Panc1 (cell line): ENCODE measurements at regions not wholly inside any gene's neighbourhood (a gene's known extent, or its start where the extent isn't known, plus 50 kb on each side); places are given as distances from the start of the nearest gene placed in this dataset.

Source experiments
- ATAC-seq: fragments of 200-7000 bp; cut with Tn5 transposase; 2 replicates; pipeline ENCODE4 v1.9.1; 2020; ENCODE audit warnings: mild to moderate bottlenecking, moderate library complexity
- BruUV-seq: library from RNA; stranded (reverse); fragments of 400-500 nt; replicated peaks from 2 replicates; lab custom pipeline; 2021; lab: Mats Ljungman, UMichigan
- CTCF ChIA-PET: fragments of 300-600 bp; sonication (Branson Sonifier 250); formaldehyde crosslinking; loops from one replicate; lab custom pipeline; 2022; ENCODE audit warnings: antibody characterized with exemption; lab: Charles Lee
- POLR2A ChIA-PET: fragments of 300-600 bp; sonication (Branson Sonifier 250); formaldehyde crosslinking; loops from one replicate; lab custom pipeline; 2022; ENCODE audit warnings: antibody characterized with exemption; lab: Charles Lee
- DNase-seq: peaks from one replicate; pipeline ENCODE4 v3.0.0-alpha.2; 2010; ENCODE audit warnings: low read depth, low spot score
- H3K27ac ChIP-seq: 2 replicates; pipeline ENCODE4 v1.5.1; 2011; ENCODE audit warnings: mild to moderate bottlenecking, low read length, inconsistent platforms
- H3K27me3 ChIP-seq: fragments of 200-500 bp; sonication (Bioruptor generic); 2 replicates; pipeline ENCODE4 v1.6.0; 2014; ENCODE audit warnings: low read length, inconsistent platforms; ENCODE audit not compliant: control insufficient read depth, insufficient read depth
- H3K36me3 ChIP-seq: fragments of 200-500 bp; sonication (Bioruptor generic); 2 replicates; pipeline ENCODE4 v1.5.1; 2014; ENCODE audit warnings: inconsistent platforms, mild to moderate bottlenecking, low read length, moderate library complexity; ENCODE audit not compliant: control insufficient read depth, insufficient read depth
- H3K4me1 ChIP-seq: 2 replicates; pipeline ENCODE4 v1.5.1; 2011; ENCODE audit warnings: inconsistent platforms, mild to moderate bottlenecking, low read length, moderate library complexity; ENCODE audit not compliant: control insufficient read depth, insufficient read depth
- H3K4me3 ChIP-seq, 2 experiments: 2 replicates each; pipeline ENCODE4 v1.5.1; 2011 to 2012; ENCODE audit warnings: low read depth in 2 of 2, low read length in 2 of 2, mild to moderate bottlenecking in 2 of 2, inconsistent platforms in 1 of 2, moderate library complexity in 1 of 2
- H3K9me3 ChIP-seq: fragments of 200-500 bp; sonication (Bioruptor generic); 2 replicates; pipeline ENCODE4 v1.5.1; 2014; ENCODE audit warnings: low read depth, mild to moderate bottlenecking, inconsistent platforms, low read length, moderate library complexity; ENCODE audit not compliant: control insufficient read depth, insufficient read depth
- POLR2AphosphoS5 ChIP-seq: IDR thresholded peaks from 2 replicates; pipeline ENCODE4 v1.6.1; 2012; ENCODE audit warnings: mild to moderate bottlenecking, low read depth, low read length, moderate library complexity
- SIN3A ChIP-seq: IDR thresholded peaks from 2 replicates; pipeline ENCODE4 v1.6.1; 2012; ENCODE audit warnings: low read depth, mild to moderate bottlenecking, low read length, moderate library complexity, borderline replicate concordance; ENCODE audit not compliant: insufficient read depth
- TCF7L2 ChIP-seq: IDR thresholded peaks from 2 replicates; pipeline ENCODE4 v1.6.1; 2011; ENCODE audit warnings: mild to moderate bottlenecking, low read depth, low read length, inconsistent platforms
- in situ Hi-C: cut with HindIII; loops from 2 replicates; pipeline ENCODE4 v1.10.0; 2016; ENCODE audit warnings: low sequenced_read_pairs, low pct_unique_long_range_greater_than_20kb
- intact Hi-C: fragments of 100-400 bp; cut with micrococcal nuclease; formaldehyde crosslinking; loops from one replicate; pipeline ENCODE4 v1.10.0; 2022; ENCODE audit not compliant: unreplicated experiment
- TF ChIP-seq, protein P1 (sequence below): fragments of 450-650 bp; IDR thresholded peaks from 2 replicates; pipeline ENCODE4 v1.5.1; 2017; ENCODE audit warnings: mild to moderate bottlenecking
- TF ChIP-seq, protein P2 (sequence below), 2 experiments: IDR thresholded peaks; 2 replicates each; pipeline ENCODE4 v1.6.1; 2011 to 2012; ENCODE audit warnings: low read depth in 2 of 2, control low read depth in 1 of 2, low read length in 1 of 2, mild to moderate bottlenecking in 1 of 2, moderate library complexity in 1 of 2; ENCODE audit not compliant: insufficient read depth in 1 of 2

DNA sequence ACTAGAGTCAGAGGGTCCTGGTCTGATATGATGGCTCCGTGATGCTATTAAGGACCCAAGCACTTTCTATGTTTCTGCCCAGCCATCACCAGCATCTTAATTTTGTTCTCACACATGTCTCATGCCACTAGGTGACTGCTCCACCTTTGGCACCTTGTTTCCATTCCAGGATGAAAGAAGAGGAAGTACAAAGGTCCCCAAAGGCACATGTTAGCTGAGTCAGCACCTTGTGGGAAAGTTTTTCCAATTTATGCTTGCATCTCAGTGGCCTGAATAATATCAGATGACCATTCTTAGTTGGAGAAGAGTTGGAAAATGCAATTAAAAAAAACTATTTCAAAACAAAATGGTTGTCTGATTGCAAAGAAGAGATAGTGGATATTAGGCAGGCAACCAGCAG lies 341.0 kb upstream of the NPSR1 start:
- in situ Hi-C loops, result no loop called here
- BruUV-seq, result no TSS peak
- ChIA-PET POLR2A (no interaction called here), CTCF (interaction anchor here (0.8 kb wide), 1 partner anchor 8 kb away, joined by 3 read pairs; no protein-coding TSS in a partner anchor)
- H3K9me3 ChIP-seq, result no peaks in the 10 kb centered on the region
- no peaks in the 10 kb centered on the region for H3K36me3 ChIP-seq
- TF ChIP-seq SIN3A (no peak), TCF7L2 (no peak), POLR2AphosphoS5 (no peak)
- TF ChIP-seq, protein P1, sequence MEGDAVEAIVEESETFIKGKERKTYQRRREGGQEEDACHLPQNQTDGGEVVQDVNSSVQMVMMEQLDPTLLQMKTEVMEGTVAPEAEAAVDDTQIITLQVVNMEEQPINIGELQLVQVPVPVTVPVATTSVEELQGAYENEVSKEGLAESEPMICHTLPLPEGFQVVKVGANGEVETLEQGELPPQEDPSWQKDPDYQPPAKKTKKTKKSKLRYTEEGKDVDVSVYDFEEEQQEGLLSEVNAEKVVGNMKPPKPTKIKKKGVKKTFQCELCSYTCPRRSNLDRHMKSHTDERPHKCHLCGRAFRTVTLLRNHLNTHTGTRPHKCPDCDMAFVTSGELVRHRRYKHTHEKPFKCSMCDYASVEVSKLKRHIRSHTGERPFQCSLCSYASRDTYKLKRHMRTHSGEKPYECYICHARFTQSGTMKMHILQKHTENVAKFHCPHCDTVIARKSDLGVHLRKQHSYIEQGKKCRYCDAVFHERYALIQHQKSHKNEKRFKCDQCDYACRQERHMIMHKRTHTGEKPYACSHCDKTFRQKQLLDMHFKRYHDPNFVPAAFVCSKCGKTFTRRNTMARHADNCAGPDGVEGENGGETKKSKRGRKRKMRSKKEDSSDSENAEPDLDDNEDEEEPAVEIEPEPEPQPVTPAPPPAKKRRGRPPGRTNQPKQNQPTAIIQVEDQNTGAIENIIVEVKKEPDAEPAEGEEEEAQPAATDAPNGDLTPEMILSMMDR, result no peak
- TF ChIP-seq, protein P2, sequence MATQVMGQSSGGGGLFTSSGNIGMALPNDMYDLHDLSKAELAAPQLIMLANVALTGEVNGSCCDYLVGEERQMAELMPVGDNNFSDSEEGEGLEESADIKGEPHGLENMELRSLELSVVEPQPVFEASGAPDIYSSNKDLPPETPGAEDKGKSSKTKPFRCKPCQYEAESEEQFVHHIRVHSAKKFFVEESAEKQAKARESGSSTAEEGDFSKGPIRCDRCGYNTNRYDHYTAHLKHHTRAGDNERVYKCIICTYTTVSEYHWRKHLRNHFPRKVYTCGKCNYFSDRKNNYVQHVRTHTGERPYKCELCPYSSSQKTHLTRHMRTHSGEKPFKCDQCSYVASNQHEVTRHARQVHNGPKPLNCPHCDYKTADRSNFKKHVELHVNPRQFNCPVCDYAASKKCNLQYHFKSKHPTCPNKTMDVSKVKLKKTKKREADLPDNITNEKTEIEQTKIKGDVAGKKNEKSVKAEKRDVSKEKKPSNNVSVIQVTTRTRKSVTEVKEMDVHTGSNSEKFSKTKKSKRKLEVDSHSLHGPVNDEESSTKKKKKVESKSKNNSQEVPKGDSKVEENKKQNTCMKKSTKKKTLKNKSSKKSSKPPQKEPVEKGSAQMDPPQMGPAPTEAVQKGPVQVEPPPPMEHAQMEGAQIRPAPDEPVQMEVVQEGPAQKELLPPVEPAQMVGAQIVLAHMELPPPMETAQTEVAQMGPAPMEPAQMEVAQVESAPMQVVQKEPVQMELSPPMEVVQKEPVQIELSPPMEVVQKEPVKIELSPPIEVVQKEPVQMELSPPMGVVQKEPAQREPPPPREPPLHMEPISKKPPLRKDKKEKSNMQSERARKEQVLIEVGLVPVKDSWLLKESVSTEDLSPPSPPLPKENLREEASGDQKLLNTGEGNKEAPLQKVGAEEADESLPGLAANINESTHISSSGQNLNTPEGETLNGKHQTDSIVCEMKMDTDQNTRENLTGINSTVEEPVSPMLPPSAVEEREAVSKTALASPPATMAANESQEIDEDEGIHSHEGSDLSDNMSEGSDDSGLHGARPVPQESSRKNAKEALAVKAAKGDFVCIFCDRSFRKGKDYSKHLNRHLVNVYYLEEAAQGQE (IDR thresholded peaks at IDR 0.05; ENCODE audit: insufficient read depth in 1 of 2, low read depth in 2 of 2, low read length in 1 of 2), result no peak
- no peak overlapping the region for H3K4me3 ChIP-seq
- ATAC-seq (no peak), DNase-seq (no peak)
- H3K27me3 ChIP-seq, result no peaks in the 10 kb centered on the region
- intact Hi-C loops, result no loop called here
- peaks cover 6% of the 10 kb centered on the region; the same call in 1 of the 2 replicates for H3K4me1 ChIP-seq
- H3K27ac ChIP-seq, result no peak overlapping the region

DNA sequence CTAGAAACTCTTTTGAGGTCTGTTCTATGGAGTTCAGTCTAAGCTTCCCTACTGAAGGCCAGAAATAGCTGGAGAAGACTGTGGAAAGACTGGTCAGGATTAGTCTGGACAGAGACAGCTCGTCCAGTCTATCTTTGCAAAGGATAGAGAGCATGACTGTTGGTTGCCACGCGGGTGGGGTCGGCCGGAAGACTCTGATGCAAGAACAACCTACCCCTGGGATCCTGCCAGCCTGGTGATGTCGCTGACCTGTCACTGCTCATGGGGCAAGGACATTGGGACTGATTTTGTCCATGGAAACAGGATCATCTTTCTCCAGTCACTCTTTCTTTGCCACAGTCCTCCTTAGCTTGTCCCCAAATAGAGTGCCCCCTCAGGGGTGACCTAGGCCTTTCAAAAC lies 337.6 kb upstream of the NPSR1 start:
- no peaks in the 10 kb centered on the region for H3K27me3 ChIP-seq
- ATAC-seq (0 out of 2 replicates have a peak, but pooled peaks have one; percentile 7), DNase-seq (no peak)
- POLR2A ChIA-PET, result no interaction called here
- no peak overlapping the region for H3K27ac ChIP-seq
- H3K9me3 ChIP-seq, result no peaks in the 10 kb centered on the region
- H3K4me3 ChIP-seq, result no peak overlapping the region
- intact Hi-C loops (loop anchor here (2.0 to 10.0 kb wide), 4 partner anchors 104 to 714 kb away; partner anchors contain the start of gene DPY19L1), in situ Hi-C loops (no loop called here)
- H3K36me3 ChIP-seq, result no peaks in the 10 kb centered on the region
- no peak for TF ChIP-seq SIN3A
- TF ChIP-seq, protein P1, result no peak
- TF ChIP-seq, protein P2 (IDR thresholded peaks at IDR 0.05; ENCODE audit: insufficient read depth in 1 of 2, low read depth in 2 of 2, low read length in 1 of 2), result no peak
- no peak for TF ChIP-seq POLR2AphosphoS5
- BruUV-seq, result no TSS peak
- CTCF ChIA-PET, result interaction anchor here (0.7 to 1.5 kb wide), 3 partner anchors 164 to 276 kb away, joined by 3 to 11 read pairs (median 6); no protein-coding TSS in a partner anchor
- peaks cover 6% of the 10 kb centered on the region; the same call in 1 of the 2 replicates for H3K4me1 ChIP-seq
